SH-SY5Y (cell line): ENCODE measurements at regions not wholly inside any gene's neighbourhood (a gene's known extent, or its start where the extent isn't known, plus 50 kb on each side); places are given as distances from the start of the nearest gene placed in this dataset.

Source experiments
- GATA2 ChIP-seq: IDR thresholded peaks from 2 replicates; pipeline ENCODE4 v1.6.1; 2011; ENCODE audit warnings: mild to moderate bottlenecking, low read depth, low read length
- GATA3 ChIP-seq: IDR thresholded peaks from 2 replicates; pipeline ENCODE4 v1.6.1; 2011; ENCODE audit warnings: low read depth, mild to moderate bottlenecking, low read length, moderate library complexity

DNA sequence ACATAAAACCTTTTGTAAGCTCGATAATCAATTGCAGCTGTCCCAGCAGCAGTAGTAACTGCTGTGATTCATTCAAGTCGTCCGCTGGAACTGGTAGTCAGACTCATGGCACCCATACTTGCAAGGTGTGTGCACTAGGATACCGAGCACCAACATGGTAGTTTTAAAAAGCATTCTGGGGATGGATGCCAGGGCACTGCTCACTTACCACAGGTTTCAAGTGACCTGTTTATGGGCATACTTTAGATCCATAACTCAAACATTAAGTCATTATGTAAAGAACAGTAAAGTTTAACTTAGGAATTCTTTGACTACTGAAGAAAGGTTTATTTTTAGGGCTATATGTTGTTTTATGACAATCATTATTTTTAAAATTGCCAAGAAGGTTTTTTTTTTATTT lies 2277.6 kb downstream of the MAT2B start:
- no peak for TF ChIP-seq GATA3
- no peak for TF ChIP-seq GATA2

- TF ChIP-seq GATA3, result no peak
- no peak for TF ChIP-seq GATA2
Observed at GRCh38 chr5:165786073-165786472, 2280.7 kb downstream of the MAT2B start.

DNA sequence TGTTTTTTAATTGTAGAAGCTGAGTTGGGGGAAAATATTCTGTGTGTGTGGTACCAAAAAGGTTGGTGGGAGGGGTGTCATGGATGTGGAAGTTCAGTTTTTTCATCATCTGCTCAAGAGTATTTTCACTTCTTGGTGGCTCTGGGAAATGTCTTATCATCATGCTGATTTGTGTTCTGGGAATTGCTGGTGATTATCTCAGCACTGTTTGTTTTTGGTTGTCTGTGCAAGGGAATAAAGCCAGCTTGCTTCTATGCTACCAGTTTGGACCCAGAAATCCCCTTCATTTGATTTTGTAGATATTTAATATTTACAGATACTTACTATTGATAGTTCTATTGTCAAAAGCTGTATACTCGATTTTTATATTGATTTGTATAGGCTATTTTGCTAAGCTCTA lies 2289.7 kb downstream of the MAT2B start:
- TF ChIP-seq GATA2 (no peak), GATA3 (no peak)

DNA sequence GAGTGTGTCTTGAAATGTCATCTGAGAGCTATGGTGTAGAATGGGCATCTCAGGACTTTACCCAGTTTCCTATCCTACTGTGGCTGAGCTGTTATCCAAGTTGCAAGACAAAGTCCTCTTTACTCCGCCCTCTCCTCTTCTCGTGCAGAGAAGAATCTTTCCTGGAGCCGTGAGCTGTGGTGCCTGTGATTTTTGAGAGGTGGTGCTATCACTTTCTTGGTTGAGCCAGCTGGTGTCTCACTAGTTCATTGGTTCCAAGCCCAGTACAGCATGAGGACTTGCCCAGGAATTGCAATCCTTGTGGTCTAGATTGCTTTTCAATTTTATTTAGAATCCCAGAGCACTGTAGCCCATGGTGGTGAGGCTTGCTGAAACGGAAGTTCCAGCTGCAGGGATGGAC lies 2300.3 kb downstream of the MAT2B start:
- TF ChIP-seq GATA3 (no peak), GATA2 (no peak)

DNA sequence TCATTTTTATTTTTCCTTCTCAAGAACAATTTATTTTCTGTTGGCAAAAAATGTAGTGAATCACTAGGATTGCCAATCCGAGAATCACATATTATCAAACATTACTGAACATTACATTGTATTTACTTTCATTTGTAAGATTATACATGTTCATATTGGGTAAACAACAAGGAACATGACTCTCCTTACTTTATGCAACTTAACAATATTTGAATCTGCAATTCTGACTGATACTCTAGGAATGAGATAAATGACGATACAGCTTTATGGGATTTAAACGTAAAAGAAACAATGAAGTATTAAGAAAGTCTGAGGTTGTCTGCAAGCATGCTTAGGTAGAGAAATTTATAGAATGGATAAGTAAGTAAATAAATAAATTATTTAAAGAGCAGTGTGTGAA lies 2302.9 kb downstream of the MAT2B start:
- TF ChIP-seq GATA3 (no peak), GATA2 (no peak)

- TF ChIP-seq GATA3, result no peak
- TF ChIP-seq GATA2, result no peak
Observed at GRCh38 chr5:165809914-165810313, 2304.5 kb downstream of the MAT2B start.

DNA sequence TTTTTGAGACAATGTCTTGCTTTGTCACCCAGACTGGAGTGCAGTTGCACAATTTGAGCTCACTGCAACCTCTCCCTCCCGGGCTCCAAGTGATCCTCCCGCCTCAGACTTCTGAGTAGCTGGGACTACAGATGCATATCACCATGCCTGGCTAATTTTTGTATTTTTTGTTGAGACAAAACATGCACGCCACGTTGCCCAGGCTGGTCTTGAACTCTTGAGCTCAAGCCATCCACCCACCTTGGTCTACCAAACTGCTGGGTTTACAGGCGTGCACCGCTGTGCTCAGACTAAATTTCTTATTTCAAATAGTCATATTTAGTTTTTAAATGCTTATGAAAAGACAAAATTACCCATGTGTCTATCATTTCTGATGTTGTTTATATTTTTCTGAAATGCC lies 2324.1 kb downstream of the MAT2B start:
- no peak for TF ChIP-seq GATA3
- TF ChIP-seq GATA2, result no peak

GRCh38 chr5:165834891-165835290 lies 2329.5 kb downstream of the MAT2B start:
- TF ChIP-seq GATA3 (no peak), GATA2 (no peak)

- TF ChIP-seq GATA2 (no peak), GATA3 (no peak)
Observed at GRCh38 chr5:165836046-165836445, 2330.6 kb downstream of the MAT2B start.

DNA sequence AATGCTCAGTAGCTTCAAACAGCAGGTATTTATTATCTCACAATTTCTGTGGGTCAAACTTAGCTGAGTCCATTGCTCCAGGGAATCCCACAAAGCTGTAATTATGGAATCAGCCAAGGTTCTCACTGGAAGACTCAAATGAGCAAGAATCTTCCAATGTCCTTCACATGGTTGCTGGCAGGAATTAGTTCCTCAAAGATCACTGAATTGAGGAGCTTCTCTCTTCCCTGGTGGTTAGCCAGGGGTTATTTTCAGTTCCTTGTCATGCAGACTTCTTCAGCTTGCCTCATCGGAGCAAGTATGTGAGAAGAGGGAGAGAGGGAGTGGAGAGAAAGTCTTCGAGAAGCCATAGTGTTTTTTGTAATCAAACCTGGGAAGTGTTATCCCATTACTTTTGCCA lies 2331.9 kb downstream of the MAT2B start:
- TF ChIP-seq GATA3, result no peak
- TF ChIP-seq GATA2, result no peak

- TF ChIP-seq GATA3 (no peak), GATA2 (no peak)
Observed at GRCh38 chr5:165844571-165844970, 2339.2 kb downstream of the MAT2B start.

- TF ChIP-seq GATA3 (no peak), GATA2 (no peak)
Observed at GRCh38 chr5:165858118-165858517, 2352.7 kb downstream of the MAT2B start.

GRCh38 chr5:165859251-165859650 lies 2353.8 kb downstream of the MAT2B start:
- no peak for TF ChIP-seq GATA2
- no peak for TF ChIP-seq GATA3

- no peak for TF ChIP-seq GATA2
Observed at GRCh38 chr5:165863239-165863638, 2357.8 kb downstream of the MAT2B start.

- TF ChIP-seq GATA3 (no peak), GATA2 (no peak)
Observed at GRCh38 chr5:165871291-165871690, 2365.9 kb downstream of the MAT2B start.

GRCh38 chr5:165874851-165875250 lies 2369.4 kb downstream of the MAT2B start:
- no peak for TF ChIP-seq GATA3
- TF ChIP-seq GATA2, result no peak
